Endothelial cell (in vitro differentiated cells): ENCODE measurements at regions not wholly inside any gene's neighbourhood (a gene's known extent, or its start where the extent isn't known, plus 50 kb on each side); places are given as distances from the start of the nearest gene placed in this dataset.

Experiments
- DNase-seq: peaks from one replicate; pipeline ENCODE4 v3.0.0; 2021; ENCODE audit warnings: low spot score
- H3K27ac Mint-ChIP-seq: one replicate; pipeline ENCODE4 v1.8.0; 2021; ENCODE audit warnings: mixed read lengths, inconsistent platforms; ENCODE audit not compliant: unreplicated experiment
- H3K27me3 Mint-ChIP-seq: one replicate; pipeline ENCODE4 v1.8.0; 2021; ENCODE audit warnings: mild to moderate bottlenecking, moderate library complexity, mixed read lengths, inconsistent platforms; ENCODE audit not compliant: unreplicated experiment
- H3K36me3 Mint-ChIP-seq: one replicate; pipeline ENCODE4 v1.8.0; 2021; ENCODE audit warnings: mild to moderate bottlenecking, low read depth, mixed read lengths, inconsistent platforms; ENCODE audit not compliant: unreplicated experiment
- H3K4me1 Mint-ChIP-seq: one replicate; pipeline ENCODE4 v1.8.0; 2021; ENCODE audit warnings: mild to moderate bottlenecking, mixed read lengths, inconsistent platforms; ENCODE audit not compliant: unreplicated experiment
- H3K4me3 Mint-ChIP-seq: one replicate; pipeline ENCODE4 v1.8.0; 2021; ENCODE audit warnings: mild to moderate bottlenecking, mixed read lengths, inconsistent platforms; ENCODE audit not compliant: unreplicated experiment
- H3K9me3 Mint-ChIP-seq: one replicate; pipeline ENCODE4 v1.8.0; 2021; ENCODE audit warnings: mixed read lengths, inconsistent platforms; ENCODE audit not compliant: unreplicated experiment
- CTCF ChIP-seq: fragments of 200-600 bp; sonication (generic); IDR thresholded peaks from one replicate; pipeline ENCODE4 v1.5.0; 2021; ENCODE audit warnings: antibody characterized with exemption; ENCODE audit not compliant: unreplicated experiment

- H3K27ac Mint-ChIP-seq: no peak overlapping the region
Measured at GRCh38 chr10:29766753-29767152, 132.0 kb upstream of the SVIL start.

GRCh38 chr10:29765330-29765729 is 130.6 kb upstream of the SVIL start:
- H3K27me3 Mint-ChIP-seq: no peaks in the 10 kb centered on the region
- peaks cover 2% of the 10 kb centered on the region for H3K4me1 Mint-ChIP-seq
- H3K36me3 Mint-ChIP-seq: peaks cover 4% of the 10 kb centered on the region
- no peak overlapping the region for H3K4me3 Mint-ChIP-seq
- no peak overlapping the region for H3K27ac Mint-ChIP-seq
- no peak for TF ChIP-seq CTCF
- DNase-seq: no peak
- no peaks in the 10 kb centered on the region for H3K9me3 Mint-ChIP-seq

More at GRCh38 chr10:29766753-29767152, 132.0 kb upstream of the SVIL start:
- H3K4me3 Mint-ChIP-seq: no peak overlapping the region
- DNase-seq: no peak
- H3K27me3 Mint-ChIP-seq: peaks cover 3% of the 10 kb centered on the region
- no peaks in the 10 kb centered on the region for H3K4me1 Mint-ChIP-seq
- peaks cover 4% of the 10 kb centered on the region for H3K36me3 Mint-ChIP-seq
- TF ChIP-seq CTCF: no peak
- no peaks in the 10 kb centered on the region for H3K9me3 Mint-ChIP-seq

GRCh38 chr10:29763396-29763795 is 128.6 kb upstream of the SVIL start:
- TF ChIP-seq CTCF: no peak
- H3K4me1 Mint-ChIP-seq: peaks cover 4% of the 10 kb centered on the region
- no peak for DNase-seq
- H3K27ac Mint-ChIP-seq: no peak overlapping the region
- H3K27me3 Mint-ChIP-seq: no peaks in the 10 kb centered on the region
- no peak overlapping the region for H3K4me3 Mint-ChIP-seq
- no peaks in the 10 kb centered on the region for H3K36me3 Mint-ChIP-seq
- no peaks in the 10 kb centered on the region for H3K9me3 Mint-ChIP-seq

GRCh38 chr10:29761916-29762315 is 127.1 kb upstream of the SVIL start:
- Mint-ChIP-seq H3K4me1 (peaks cover 16% of the 10 kb centered on the region), H3K36me3 (no peaks in the 10 kb centered on the region), H3K27me3 (no peaks in the 10 kb centered on the region), H3K27ac (no peak overlapping the region), H3K4me3 (no peak overlapping the region), H3K9me3 (no peaks in the 10 kb centered on the region)
- no peak for TF ChIP-seq CTCF
- no peak for DNase-seq

- H3K4me1 Mint-ChIP-seq: peaks cover 18% of the 10 kb centered on the region
- no peaks in the 10 kb centered on the region for H3K27me3 Mint-ChIP-seq
- TF ChIP-seq CTCF: no peak
- H3K4me3 Mint-ChIP-seq: no peak overlapping the region
- no peak overlapping the region for H3K27ac Mint-ChIP-seq
- DNase-seq: no peak
- H3K9me3 Mint-ChIP-seq: no peaks in the 10 kb centered on the region
- H3K36me3 Mint-ChIP-seq: no peaks in the 10 kb centered on the region
Measured at GRCh38 chr10:29760138-29760900, 125.5 kb upstream of the SVIL start.
